GM12878 (cell line): ENCODE measurements at regions not wholly inside any gene's neighbourhood (a gene's known extent, or its start where the extent isn't known, plus 50 kb on each side); places are given as distances from the start of the nearest gene placed in this dataset.

ENCODE experiments used
- CREB1 ChIP-seq: IDR thresholded peaks from 2 replicates; pipeline ENCODE4 v1.6.1; 2012; ENCODE audit warnings: low read depth, mild to moderate bottlenecking, inconsistent platforms
- TF ChIP-seq, protein P1 (sequence below), 3 experiments: IDR thresholded peaks in 2 of 3; conservative IDR thresholded peaks in 1 of 3; 2 replicates each; pipeline ENCODE4 v1.5.1; 2011; ENCODE audit warnings: low read depth in 3 of 3, low read length in 3 of 3, mild to moderate bottlenecking in 3 of 3, control low read depth in 2 of 3, moderate library complexity in 2 of 3, inconsistent platforms in 1 of 3, mixed read lengths in 1 of 3; ENCODE audit not compliant: control insufficient read depth in 2 of 3, insufficient read depth in 1 of 3; ENCODE audit errors: extremely low read depth in 1 of 3

- TF ChIP-seq, protein P1, sequence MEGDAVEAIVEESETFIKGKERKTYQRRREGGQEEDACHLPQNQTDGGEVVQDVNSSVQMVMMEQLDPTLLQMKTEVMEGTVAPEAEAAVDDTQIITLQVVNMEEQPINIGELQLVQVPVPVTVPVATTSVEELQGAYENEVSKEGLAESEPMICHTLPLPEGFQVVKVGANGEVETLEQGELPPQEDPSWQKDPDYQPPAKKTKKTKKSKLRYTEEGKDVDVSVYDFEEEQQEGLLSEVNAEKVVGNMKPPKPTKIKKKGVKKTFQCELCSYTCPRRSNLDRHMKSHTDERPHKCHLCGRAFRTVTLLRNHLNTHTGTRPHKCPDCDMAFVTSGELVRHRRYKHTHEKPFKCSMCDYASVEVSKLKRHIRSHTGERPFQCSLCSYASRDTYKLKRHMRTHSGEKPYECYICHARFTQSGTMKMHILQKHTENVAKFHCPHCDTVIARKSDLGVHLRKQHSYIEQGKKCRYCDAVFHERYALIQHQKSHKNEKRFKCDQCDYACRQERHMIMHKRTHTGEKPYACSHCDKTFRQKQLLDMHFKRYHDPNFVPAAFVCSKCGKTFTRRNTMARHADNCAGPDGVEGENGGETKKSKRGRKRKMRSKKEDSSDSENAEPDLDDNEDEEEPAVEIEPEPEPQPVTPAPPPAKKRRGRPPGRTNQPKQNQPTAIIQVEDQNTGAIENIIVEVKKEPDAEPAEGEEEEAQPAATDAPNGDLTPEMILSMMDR (IDR thresholded peaks at IDR 0.05 in 2 of 3, conservative IDR thresholded peaks at IDR 0.05 in 1 of 3; ENCODE audit: control insufficient read depth in 2 of 3, extremely low read depth in 1 of 3, insufficient read depth in 1 of 3, low read depth in 3 of 3, low read length in 3 of 3), result no peak
- TF ChIP-seq CREB1, result no peak
Observed at GRCh38 chr9:10911373-10911772, 298.6 kb upstream of the PTPRD start.
